Peyer's patch (tissue), 4 donors: ENCODE measurements at regions not wholly inside any gene's neighbourhood (a gene's known extent, or its start where the extent isn't known, plus 50 kb on each side); places are given as distances from the start of the nearest gene placed in this dataset.

Experiments used
- POLR2A ChIP-seq, 2 donors: fragments of 450-650 bp; IDR thresholded peaks; one replicate each; pipeline ENCODE4 v1.5.1; 2017; ENCODE audit warnings: antibody characterized with exemption in 2 of 2, mild to moderate bottlenecking in 2 of 2, moderate library complexity in 2 of 2
- TF ChIP-seq, protein P1 (sequence below), 6 experiments: fragments of 450-650 bp in 4 of 6; fragments of 200-600 bp in 2 of 6; sonication (generic) in 1 of 6; IDR thresholded peaks; one replicate each; pipeline ENCODE4 v1.5.1; 2017 to 2019; ENCODE audit warnings: antibody characterized with exemption in 6 of 6, mild to moderate bottlenecking in 3 of 6, moderate library complexity in 1 of 6

DNA sequence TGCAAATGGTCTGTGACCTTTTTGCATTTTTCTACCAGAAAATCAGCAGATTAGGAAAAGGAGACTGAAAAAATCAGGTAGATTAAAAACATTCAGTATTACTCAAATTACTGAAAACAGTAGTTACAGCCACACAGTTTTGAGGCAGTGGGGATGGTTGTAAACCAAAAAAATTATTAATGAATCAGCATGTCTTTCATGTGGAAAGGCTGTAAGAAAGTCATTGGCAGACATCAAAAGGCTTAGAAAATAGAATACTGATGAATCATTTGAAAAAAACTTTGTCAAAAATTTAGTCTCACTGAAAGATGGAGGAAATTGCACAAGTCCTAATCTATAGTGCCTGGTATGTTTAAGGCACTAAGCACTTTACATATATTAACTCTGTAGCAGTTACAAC lies 133.9 kb upstream of the GCFC2 start:
- TF ChIP-seq, protein P1, sequence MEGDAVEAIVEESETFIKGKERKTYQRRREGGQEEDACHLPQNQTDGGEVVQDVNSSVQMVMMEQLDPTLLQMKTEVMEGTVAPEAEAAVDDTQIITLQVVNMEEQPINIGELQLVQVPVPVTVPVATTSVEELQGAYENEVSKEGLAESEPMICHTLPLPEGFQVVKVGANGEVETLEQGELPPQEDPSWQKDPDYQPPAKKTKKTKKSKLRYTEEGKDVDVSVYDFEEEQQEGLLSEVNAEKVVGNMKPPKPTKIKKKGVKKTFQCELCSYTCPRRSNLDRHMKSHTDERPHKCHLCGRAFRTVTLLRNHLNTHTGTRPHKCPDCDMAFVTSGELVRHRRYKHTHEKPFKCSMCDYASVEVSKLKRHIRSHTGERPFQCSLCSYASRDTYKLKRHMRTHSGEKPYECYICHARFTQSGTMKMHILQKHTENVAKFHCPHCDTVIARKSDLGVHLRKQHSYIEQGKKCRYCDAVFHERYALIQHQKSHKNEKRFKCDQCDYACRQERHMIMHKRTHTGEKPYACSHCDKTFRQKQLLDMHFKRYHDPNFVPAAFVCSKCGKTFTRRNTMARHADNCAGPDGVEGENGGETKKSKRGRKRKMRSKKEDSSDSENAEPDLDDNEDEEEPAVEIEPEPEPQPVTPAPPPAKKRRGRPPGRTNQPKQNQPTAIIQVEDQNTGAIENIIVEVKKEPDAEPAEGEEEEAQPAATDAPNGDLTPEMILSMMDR (IDR thresholded peaks at IDR 0.05): no peak
- TF ChIP-seq POLR2A (IDR thresholded peaks at IDR 0.05): no peak
